CD4-positive, alpha-beta T cell (primary cell): ENCODE measurements at regions not wholly inside any gene's neighbourhood (a gene's known extent, or its start where the extent isn't known, plus 50 kb on each side); places are given as distances from the start of the nearest gene placed in this dataset.
"Not testable (repeated sequence)": the region's sequence is repeated elsewhere in the genome, so short reads cannot be mapped to it uniquely, and the experiment has no call there.

ENCODE experiments used
- ATAC-seq: fragments of 200-7000 bp; cut with Tn5 transposase; one replicate; pipeline ENCODE4 v1.10.0; 2022; ENCODE audit warnings: mild to moderate bottlenecking; ENCODE audit not compliant: poor library complexity
- CTCF ChIA-PET: fragments of 350-600 bp; sonication (Branson Sonifier 250); formaldehyde crosslinking; loops from one replicate; lab custom pipeline; 2021; ENCODE audit warnings: antibody characterized with exemption, inconsistent platforms; lab: Charles Lee
- POLR2A ChIA-PET: fragments of 350-600 bp; sonication (Branson Sonifier 250); formaldehyde crosslinking; loops from one replicate; lab custom pipeline; 2021; ENCODE audit warnings: antibody characterized with exemption, inconsistent platforms; lab: Charles Lee
- DNase-seq, 14 experiments: peaks; one replicate each; pipeline ENCODE4 v3.0.0-alpha.2; 2013 to 2020; ENCODE audit warnings: mixed read lengths in 2 of 14
- H3K27ac ChIP-seq, 2 donors: one replicate each; pipeline versions ENCODE4 v1.5.1 to v1.7.0; 2013; ENCODE audit warnings: low read length in 2 of 2, low read depth in 1 of 2, mild to moderate bottlenecking in 1 of 2
- H3K27me3 ChIP-seq, 2 experiments: 1 replicate in 1 of 2; 2 replicates in 1 of 2; pipeline versions ENCODE4 v1.6.1 to v1.7.0; 2013; ENCODE audit warnings: low read length in 2 of 2, control low read depth in 1 of 2, mild to moderate bottlenecking in 1 of 2, moderate library complexity in 1 of 2; ENCODE audit not compliant: insufficient read depth in 2 of 2, control insufficient read depth in 1 of 2
- H3K36me3 ChIP-seq: one replicate; pipeline ENCODE4 v1.6.1; 2013; ENCODE audit warnings: low read length, control low read depth; ENCODE audit not compliant: insufficient read depth
- H3K4me1 ChIP-seq: one replicate; pipeline ENCODE4 v1.6.1; 2013; ENCODE audit warnings: low read length, control low read depth; ENCODE audit not compliant: insufficient read depth
- H3K4me3 ChIP-seq: one replicate; pipeline ENCODE4 v1.5.1; 2013; ENCODE audit warnings: mild to moderate bottlenecking, low read length, moderate library complexity
- H3K9me3 ChIP-seq, 2 experiments: 1 replicate in 1 of 2; 2 replicates in 1 of 2; pipeline versions ENCODE4 v1.6.1 to v1.7.0; 2013; ENCODE audit warnings: low read length in 2 of 2, mild to moderate bottlenecking in 2 of 2, control low read depth in 1 of 2, moderate library complexity in 1 of 2; ENCODE audit not compliant: control insufficient read depth in 1 of 2, insufficient read depth in 1 of 2
- H3K27ac Mint-ChIP-seq: one replicate; pipeline ENCODE4 v1.8.0; 2020; ENCODE audit warnings: mixed read lengths
- H3K27me3 Mint-ChIP-seq: one replicate; pipeline ENCODE4 v1.8.0; 2021; ENCODE audit warnings: mixed read lengths
- H3K36me3 Mint-ChIP-seq: one replicate; pipeline ENCODE4 v1.8.0; 2021; ENCODE audit warnings: low read depth, mixed read lengths
- H3K4me1 Mint-ChIP-seq: one replicate; pipeline ENCODE4 v1.8.0; 2021; ENCODE audit warnings: low read depth, mixed read lengths
- H3K4me3 Mint-ChIP-seq: one replicate; pipeline ENCODE4 v1.8.0; 2020; ENCODE audit warnings: mild to moderate bottlenecking, mixed read lengths
- H3K9me3 Mint-ChIP-seq: one replicate; pipeline ENCODE4 v1.8.0; 2020; ENCODE audit warnings: mixed read lengths
- intact Hi-C, 2 experiments: fragments of 100-400 bp; cut with DNase I in 1 of 2; cut with micrococcal nuclease in 1 of 2; formaldehyde crosslinking; loops; one replicate each; pipeline versions ENCODE4 v1.15.1 to v1.9.0; 2023 to 2025; cut with DNase I, micrococcal nuclease
- TF ChIP-seq, protein P1 (sequence below): fragments of 200-600 bp; IDR thresholded peaks from one replicate; pipeline ENCODE4 v1.8.0; 2022; ENCODE audit warnings: antibody characterized with exemption, mild to moderate bottlenecking

DNA sequence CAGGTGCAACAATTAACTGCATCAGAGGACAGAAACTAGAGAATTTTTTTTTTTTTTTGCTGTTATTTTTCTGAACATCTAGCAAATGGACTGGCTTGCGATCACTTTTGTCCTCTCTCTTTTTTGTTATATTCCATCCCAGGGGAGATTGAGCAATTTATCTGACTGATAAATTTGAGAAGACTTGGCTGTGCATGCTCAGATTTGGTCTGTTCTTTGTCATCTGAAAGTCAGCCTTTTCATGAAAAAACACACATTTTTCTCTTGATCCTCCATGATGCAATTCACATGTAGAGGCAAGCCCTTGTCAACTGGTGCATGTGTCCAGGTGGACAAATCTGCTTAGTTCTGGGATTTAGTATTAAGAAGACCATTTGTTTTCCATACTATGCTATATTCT lies 309.3 kb downstream of the LRRC3B start:
- H3K27me3 Mint-ChIP-seq = no peaks in the 10 kb centered on the region
- TF ChIP-seq, protein P1, sequence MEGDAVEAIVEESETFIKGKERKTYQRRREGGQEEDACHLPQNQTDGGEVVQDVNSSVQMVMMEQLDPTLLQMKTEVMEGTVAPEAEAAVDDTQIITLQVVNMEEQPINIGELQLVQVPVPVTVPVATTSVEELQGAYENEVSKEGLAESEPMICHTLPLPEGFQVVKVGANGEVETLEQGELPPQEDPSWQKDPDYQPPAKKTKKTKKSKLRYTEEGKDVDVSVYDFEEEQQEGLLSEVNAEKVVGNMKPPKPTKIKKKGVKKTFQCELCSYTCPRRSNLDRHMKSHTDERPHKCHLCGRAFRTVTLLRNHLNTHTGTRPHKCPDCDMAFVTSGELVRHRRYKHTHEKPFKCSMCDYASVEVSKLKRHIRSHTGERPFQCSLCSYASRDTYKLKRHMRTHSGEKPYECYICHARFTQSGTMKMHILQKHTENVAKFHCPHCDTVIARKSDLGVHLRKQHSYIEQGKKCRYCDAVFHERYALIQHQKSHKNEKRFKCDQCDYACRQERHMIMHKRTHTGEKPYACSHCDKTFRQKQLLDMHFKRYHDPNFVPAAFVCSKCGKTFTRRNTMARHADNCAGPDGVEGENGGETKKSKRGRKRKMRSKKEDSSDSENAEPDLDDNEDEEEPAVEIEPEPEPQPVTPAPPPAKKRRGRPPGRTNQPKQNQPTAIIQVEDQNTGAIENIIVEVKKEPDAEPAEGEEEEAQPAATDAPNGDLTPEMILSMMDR = no peak
- CTCF ChIA-PET = no interaction called here
- no peak for ATAC-seq
- no peak overlapping the region for H3K4me3 ChIP-seq
- H3K27me3 ChIP-seq = no peaks in the 10 kb centered on the region
- no peak overlapping the region for H3K27ac ChIP-seq
- intact Hi-C loops = no loop called here
- no peaks in the 10 kb centered on the region for H3K4me1 ChIP-seq
- H3K4me1 Mint-ChIP-seq = no peaks in the 10 kb centered on the region
- H3K27ac Mint-ChIP-seq = no peak overlapping the region
- H3K4me3 Mint-ChIP-seq = no peak overlapping the region
- POLR2A ChIA-PET = no interaction called here
- H3K9me3 Mint-ChIP-seq = peaks cover 11% of the 10 kb centered on the region
- H3K36me3 Mint-ChIP-seq = no peaks in the 10 kb centered on the region
- no peak for DNase-seq
- H3K36me3 ChIP-seq = no peaks in the 10 kb centered on the region
- peaks cover 0 to 7% of the 10 kb centered on the region in 2 experiments for H3K9me3 ChIP-seq

DNA sequence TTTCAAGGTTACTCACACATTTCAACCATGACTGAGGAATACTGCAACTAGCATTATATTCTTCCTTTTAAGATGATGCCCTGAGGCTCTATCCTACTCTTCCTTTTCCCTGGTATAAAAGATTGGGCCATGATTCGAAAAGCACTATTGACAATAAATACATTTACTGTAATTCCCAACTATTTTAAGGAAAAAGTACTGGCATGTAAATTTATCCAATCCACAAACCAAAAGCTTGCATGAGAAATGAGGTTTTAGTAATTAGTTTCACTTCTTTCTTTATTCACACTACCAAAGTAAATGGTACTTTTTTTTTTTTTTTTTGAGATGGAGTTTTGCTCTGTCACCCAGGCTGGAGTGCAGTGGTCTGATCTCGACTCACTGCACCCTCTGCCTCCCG lies 310.2 kb downstream of the LRRC3B start:
- Histone ChIP-seq H3K36me3 (no peaks in the 10 kb centered on the region), H3K4me3 (no peak overlapping the region), H3K27me3 (no peaks in the 10 kb centered on the region), H3K27ac (no peak overlapping the region), H3K9me3 (peaks cover 0 to 4% of the 10 kb centered on the region in 2 experiments), H3K4me1 (no peaks in the 10 kb centered on the region)
- TF ChIP-seq, protein P1 = no peak
- Mint-ChIP-seq H3K9me3 (peaks cover 11% of the 10 kb centered on the region), H3K27ac (no peak overlapping the region), H3K4me3 (no peak overlapping the region), H3K36me3 (no peaks in the 10 kb centered on the region), H3K27me3 (no peaks in the 10 kb centered on the region), H3K4me1 (no peaks in the 10 kb centered on the region)
- CTCF ChIA-PET = no interaction called here
- ATAC-seq (no peak), DNase-seq (no peak)
- POLR2A ChIA-PET = no interaction called here
- intact Hi-C loops = no loop called here

DNA sequence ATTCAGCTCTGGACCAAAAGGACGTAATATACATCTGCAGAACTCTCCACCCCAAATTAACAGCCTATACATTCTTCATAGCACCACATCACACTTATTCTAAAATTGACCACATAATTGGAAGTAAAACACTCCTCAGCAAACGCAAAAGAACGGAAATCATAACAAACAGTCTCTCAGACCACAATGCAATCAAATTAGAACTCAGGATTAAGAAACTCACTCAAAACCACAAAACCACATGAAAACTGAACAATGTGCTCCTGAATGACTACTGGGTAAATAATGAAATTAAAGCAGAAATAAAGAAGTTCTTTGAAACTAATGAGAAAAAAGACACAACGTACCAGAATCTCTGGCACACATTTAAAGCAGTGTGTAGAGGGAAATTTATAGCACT lies 322.9 kb downstream of the LRRC3B start:
- H3K4me3 Mint-ChIP-seq, H3K27ac Mint-ChIP-seq, H3K4me1 Mint-ChIP-seq, POLR2A ChIA-PET, ATAC-seq, CTCF ChIA-PET, H3K27me3 ChIP-seq, H3K27me3 Mint-ChIP-seq, H3K4me1 ChIP-seq, DNase-seq, H3K36me3 Mint-ChIP-seq, H3K36me3 ChIP-seq, intact Hi-C loops, H3K4me3 ChIP-seq, H3K27ac ChIP-seq: not testable (repeated sequence)
- peaks cover 0 to 12% of the 10 kb centered on the region in 2 experiments for H3K9me3 ChIP-seq
- H3K9me3 Mint-ChIP-seq = peaks cover 21% of the 10 kb centered on the region

DNA sequence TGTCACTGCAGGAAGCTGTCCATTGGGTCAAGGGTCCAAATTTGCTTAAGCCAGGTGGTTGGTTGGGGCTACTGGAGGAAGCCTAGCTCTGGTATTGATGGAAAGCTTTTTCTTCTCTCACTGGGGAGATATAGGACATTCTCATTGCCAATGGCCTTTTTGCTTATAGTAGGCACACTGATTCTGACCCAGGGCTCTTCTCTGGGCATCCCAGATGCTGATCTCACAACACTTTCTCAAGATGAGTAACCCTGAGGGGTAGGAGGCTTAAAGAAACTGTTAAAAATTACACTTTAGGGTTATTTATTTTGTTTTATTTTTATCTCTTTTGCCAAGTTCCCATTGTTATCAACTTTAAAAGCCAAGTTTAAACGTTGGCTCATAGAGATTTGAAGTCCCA lies 337.8 kb downstream of the LRRC3B start:
- ChIA-PET CTCF (no interaction called here), POLR2A (no interaction called here)
- TF ChIP-seq, protein P1 = no peak
- no peak overlapping the region for H3K27ac Mint-ChIP-seq
- intact Hi-C loops = no loop called here
- DNase-seq = no peak
- H3K27ac ChIP-seq = no peak overlapping the region
- H3K27me3 Mint-ChIP-seq = no peaks in the 10 kb centered on the region
- H3K4me1 Mint-ChIP-seq = no peaks in the 10 kb centered on the region
- peaks cover 0 to 11% of the 10 kb centered on the region in 2 experiments for H3K9me3 ChIP-seq
- peaks cover 9% of the 10 kb centered on the region for H3K9me3 Mint-ChIP-seq
- no peaks in the 10 kb centered on the region for H3K36me3 Mint-ChIP-seq
- H3K27me3 ChIP-seq = no peaks in the 10 kb centered on the region
- no peak overlapping the region for H3K4me3 ChIP-seq
- H3K4me3 Mint-ChIP-seq = no peak overlapping the region
- no peaks in the 10 kb centered on the region for H3K4me1 ChIP-seq
- H3K36me3 ChIP-seq = no peaks in the 10 kb centered on the region
- no peak for ATAC-seq
